MM.1S (cell line): ENCODE measurements at regions not wholly inside any gene's neighbourhood (a gene's known extent, or its start where the extent isn't known, plus 50 kb on each side); places are given as distances from the start of the nearest gene placed in this dataset.

Source experiments
- EZH2 ChIP-seq: fragments of 300-600 bp; sonication (generic); optimal IDR thresholded peaks from 2 replicates; pipeline ENCODE3; 2017; ENCODE audit warnings: low read depth, mild to moderate bottlenecking, antibody characterized with exemption, low read length, mixed read lengths
- TF ChIP-seq, protein P1 (sequence below): fragments of 300-600 bp; sonication (generic); IDR thresholded peaks from 2 replicates; pipeline ENCODE4 v1.5.1; 2016; ENCODE audit warnings: antibody characterized with exemption, low read length, mixed read lengths

DNA sequence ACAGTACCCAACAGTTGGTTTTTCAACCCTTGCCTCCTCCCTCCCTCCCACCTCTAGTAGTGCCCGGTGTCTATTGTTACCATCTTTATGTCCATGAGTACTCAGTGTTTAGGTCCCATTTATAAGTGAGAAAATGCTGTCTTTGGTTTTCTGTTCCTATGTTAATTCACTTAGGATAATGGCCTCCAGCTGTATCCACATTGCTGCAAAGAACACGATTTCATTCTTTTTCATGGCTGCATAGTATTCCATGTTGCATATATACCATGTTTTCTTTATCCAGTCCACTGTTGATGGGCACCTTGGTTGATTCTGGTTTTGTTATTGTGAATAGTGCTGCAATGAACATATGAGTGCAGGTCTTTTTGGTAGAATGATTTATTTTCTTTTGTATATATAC is 631.3 kb downstream of the MED13L start:
- TF ChIP-seq, protein P1, sequence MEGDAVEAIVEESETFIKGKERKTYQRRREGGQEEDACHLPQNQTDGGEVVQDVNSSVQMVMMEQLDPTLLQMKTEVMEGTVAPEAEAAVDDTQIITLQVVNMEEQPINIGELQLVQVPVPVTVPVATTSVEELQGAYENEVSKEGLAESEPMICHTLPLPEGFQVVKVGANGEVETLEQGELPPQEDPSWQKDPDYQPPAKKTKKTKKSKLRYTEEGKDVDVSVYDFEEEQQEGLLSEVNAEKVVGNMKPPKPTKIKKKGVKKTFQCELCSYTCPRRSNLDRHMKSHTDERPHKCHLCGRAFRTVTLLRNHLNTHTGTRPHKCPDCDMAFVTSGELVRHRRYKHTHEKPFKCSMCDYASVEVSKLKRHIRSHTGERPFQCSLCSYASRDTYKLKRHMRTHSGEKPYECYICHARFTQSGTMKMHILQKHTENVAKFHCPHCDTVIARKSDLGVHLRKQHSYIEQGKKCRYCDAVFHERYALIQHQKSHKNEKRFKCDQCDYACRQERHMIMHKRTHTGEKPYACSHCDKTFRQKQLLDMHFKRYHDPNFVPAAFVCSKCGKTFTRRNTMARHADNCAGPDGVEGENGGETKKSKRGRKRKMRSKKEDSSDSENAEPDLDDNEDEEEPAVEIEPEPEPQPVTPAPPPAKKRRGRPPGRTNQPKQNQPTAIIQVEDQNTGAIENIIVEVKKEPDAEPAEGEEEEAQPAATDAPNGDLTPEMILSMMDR = no peak
- no peak for TF ChIP-seq EZH2
